ENCODE measurements at regions not wholly inside any gene's neighbourhood (a gene's known extent, or its start where the extent isn't known, plus 50 kb on each side); places are given as distances from the start of the nearest gene placed in this dataset.
"Not testable (repeated sequence)": the region's sequence is repeated elsewhere in the genome, so short reads cannot be mapped to it uniquely, and the experiment has no call there.

DNA sequence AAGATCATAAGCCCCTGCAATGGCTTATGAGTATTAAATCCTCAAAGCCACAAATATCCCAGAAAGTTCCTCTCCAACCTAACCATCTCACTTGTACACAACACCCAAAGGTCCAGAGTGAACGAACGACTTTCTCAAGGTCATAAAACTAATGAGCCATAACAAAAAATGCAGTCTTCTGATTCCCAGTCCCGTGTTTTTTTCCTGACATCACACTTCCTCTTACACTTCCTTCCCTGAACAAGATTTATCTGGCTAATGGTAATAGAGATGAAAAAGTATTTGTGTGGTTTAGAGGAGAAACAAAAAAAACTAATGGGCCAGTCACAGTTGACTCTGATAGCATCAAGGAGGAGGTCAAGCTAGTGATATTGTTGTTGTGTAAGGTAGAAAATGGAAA is 99.5 kb upstream of the KLHL13 start:
- DNase-seq, result no peak

DNA sequence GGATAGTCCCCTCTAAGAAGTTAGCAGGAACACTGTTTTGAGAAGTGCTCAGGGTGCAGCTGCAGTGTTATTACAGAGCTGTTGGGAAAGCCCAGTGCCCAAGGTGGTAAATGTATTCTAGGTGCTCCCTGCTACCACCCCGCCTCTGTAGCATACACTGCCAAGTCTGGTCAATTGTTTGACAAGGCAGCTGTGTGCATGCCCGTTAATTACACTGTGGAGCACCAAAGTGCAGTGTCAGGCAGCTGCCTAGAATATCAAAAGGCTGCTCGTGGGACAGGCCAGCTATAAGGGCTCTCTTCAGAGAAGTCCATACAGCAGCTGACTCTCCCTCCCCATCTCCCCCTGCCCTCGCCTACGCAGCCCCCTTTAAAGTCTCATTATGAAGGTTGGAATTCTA is 99.9 kb upstream of the KLHL13 start:
- DNase-seq, result peak in 1 of 2 experiments; percentile 33

DNA sequence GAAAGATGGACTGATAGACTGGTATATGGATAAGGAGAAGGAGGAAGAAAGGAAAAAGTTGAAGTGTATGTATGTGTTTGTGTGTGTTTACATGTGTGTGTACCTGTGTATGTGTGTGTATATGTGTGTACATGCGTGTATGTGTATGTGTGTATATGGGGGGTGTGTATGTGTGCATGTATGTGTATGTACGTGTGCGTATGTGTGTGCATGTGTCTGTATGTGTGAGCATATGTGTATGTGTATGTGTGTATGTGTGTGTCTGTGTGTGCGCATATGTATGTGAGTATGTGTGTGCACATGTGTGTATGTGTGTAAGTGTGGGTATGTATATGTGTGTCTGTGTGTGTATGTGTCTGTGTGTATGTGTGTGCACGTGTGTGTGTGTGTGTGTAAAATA is 101.5 kb upstream of the KLHL13 start:
- no peak for DNase-seq

DNA sequence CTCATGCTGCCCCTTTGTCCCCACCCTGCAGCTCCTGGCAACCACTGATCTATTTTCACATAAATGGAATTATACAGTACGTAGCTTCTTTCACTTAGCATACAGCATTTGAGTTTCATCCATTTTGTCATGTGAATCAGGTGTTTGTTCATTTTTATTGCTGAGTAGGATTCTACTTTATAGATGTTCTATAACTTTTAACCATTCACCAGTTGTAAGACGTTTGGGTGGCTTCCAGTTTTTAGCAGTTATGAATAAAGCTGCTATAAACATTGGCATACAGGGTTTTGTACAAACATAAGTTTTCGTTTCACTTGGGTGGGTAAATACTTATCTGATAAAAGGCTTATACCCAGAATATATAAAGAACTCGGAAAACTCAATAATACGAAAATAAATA is 102.3 kb upstream of the KLHL13 start:
- DNase-seq, result no peak

DNA sequence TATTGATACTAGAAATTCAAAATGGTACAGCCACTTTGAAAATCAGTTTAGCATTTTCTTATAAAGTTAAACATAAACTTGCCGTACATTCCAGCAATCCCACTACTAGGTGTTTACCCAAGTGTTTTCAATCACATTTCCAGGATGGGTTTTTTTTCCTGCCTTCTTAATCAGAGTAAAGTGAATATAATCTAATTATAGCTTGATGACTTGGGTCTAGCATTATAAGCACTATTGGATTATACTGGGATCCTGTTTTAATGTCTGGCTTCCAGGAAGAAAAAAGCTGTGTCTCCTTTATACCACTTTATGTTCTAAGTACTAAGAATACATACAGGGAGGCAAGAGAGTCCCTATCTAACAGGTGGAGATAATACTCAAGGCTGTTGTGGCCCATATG is 103.3 kb upstream of the KLHL13 start:
- no peak for DNase-seq

DNA sequence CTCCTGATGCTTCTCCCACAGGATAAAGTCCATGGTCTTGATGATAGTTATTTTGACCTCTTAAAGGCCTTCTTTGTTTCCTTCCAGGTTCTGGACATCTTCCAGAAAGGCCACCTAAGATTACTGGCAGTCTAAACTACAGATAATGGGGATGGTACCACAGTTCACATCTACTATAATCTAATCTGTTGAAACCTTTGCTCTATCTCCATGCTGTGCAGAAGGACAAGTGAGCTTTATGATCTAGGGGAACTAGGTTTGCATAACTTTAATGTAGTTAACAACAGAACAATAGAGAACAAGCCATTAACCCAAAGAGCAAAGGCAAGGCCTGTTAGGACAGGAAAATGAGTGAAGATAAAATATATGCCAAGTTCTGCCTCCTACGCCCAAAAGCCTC is 103.9 kb upstream of the KLHL13 start:
- DNase-seq, result no peak

DNA sequence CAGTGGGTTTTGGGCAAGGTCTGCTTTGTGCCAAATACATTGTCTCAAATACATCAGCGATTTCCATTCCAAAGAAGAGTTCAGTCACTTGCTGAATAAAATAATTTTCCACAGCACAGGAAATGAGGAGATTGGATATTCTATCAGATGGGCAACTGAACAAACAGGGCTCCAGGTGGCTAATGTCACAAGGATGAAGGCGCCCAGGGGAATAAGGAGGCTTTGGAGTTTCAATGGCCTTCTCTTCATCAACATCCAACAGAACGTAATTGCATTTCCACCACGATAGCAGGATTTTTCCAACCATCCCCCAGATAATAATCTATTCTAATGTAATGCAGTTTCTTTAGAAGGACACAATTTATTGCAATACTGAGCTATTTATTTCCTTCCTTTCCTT is 104.7 kb upstream of the KLHL13 start:
- DNase-seq, result no peak

DNA sequence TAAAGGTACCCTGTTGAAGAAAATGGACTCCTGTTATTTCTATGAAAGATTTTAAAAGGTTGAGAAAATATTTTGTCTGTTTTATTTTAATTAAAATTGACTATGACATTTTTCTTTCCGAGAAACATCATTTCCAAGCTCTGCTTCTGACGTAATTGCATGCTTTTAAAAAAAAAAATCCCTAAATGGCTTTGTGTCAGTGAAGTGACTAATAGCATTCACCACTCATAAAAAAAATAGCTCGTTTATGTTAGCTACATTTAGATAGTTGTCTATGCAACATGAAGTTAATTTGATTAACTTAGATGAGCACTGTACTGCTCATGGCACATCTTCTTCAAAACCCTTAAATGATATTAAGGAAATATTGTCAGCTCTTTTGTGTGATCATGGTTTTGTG is 105.1 kb upstream of the KLHL13 start:
- no peak for DNase-seq

DNA sequence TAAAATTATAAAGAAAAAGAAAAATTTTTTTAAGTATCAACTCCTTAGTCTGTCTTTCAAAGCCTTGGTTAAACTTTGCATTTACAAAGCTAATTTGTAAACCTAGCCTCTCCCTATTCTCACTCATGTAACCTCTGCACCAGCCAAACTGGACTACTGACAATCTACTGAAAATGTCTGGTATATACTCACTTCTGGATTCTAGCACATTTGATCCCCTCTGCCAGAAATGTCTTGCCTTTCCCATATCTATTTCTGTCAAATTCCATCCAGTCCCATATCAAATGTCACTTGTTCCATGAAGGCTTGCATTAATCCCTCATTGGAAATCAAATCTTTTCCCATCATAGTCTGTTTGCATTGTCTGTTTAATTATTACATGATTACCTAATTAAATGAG is 105.8 kb upstream of the KLHL13 start:
- no peak for DNase-seq

DNA sequence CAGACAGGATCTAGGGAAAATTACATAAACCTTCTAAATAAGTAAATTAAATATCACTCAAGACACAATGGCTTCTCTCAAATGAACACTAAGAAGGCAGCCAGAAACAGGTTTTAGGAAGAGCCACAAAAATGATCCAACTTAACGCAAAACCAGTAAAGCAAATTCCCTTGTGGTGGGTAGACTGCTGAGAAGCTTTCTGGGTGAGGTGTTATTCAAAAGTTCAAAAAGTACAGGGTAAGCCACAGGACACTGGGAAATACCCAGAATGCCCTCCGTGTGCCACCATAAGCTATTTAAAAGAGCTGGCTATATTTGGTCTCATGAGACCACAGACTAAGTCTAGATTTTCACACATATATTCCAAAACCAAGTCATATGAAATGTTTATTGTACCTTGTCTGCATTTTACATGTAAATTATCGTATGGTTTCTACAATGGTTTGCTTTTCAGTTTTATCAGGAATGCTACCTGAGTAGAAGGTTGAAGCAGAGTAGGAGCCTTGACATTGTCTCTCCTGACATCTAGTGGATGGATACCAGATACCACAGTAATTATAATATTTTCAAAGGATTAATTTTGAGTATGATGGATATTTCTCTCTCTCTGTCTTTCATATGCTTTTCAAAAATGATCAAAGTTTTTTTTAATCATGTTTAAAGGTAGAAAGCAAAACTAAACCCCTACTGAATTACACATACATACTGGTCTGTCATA is 109.3 kb upstream of the KLHL13 start:
- DNase-seq, result peak in 1 of 2 experiments; percentile 47

DNA sequence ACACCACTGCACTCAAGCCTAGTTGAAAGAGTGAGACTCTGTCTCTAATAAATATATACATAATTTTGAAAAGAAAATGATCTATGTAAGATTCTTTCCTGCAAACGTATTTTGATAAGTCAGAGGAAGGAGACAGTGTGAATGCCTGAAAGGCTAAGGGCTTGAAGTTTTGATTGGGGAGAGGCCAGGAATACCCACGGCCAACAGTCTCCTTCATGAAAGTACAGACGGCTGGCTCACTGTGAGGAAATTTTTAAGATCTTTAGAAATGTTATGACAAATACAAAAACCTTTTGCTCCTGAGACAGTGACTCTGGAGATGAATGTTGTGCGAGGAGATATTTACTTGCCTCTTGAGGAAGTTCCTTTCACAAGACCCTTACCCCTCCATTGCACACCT is 111.4 kb upstream of the KLHL13 start:
- DNase-seq, result no peak

DNA sequence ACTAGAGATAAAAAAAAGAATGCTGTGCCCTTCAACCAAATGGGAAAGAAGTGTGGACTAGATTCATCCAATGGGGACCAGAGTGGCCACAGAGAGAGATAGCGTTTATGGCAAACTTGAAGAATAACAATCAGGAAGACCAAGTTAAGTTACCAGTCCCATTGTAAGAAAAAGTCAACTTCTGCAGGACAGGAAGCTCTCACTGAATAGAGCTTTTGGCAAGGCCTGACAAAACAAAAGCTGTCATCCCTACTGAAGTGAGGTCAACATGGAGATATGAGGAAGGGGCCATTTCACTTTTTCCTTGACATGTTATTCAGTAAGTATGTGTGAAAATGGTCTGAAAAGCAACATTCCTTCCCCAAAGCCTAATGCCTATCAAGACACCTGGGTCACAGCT is 111.8 kb upstream of the KLHL13 start:
- DNase-seq, result no peak

DNA sequence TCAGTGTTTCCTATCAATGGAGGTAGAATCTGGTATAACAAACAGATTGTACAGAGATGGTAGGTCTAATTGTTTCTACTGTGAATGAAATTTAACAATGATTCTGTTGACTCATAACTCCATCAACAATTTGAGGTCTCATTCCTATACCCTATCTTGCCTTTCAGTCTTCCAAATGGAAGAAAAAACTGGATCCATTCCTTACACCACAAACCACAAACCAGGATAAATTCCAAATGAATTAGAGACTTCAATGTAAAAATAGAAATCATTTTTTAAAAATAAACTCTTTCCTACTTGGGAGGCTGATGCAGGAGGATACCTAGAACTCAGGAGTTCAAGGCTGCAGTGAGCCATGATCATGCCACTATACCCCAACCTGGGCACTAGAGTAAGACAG is 114.4 kb upstream of the WDR44 start:
- no peak for DNase-seq

DNA sequence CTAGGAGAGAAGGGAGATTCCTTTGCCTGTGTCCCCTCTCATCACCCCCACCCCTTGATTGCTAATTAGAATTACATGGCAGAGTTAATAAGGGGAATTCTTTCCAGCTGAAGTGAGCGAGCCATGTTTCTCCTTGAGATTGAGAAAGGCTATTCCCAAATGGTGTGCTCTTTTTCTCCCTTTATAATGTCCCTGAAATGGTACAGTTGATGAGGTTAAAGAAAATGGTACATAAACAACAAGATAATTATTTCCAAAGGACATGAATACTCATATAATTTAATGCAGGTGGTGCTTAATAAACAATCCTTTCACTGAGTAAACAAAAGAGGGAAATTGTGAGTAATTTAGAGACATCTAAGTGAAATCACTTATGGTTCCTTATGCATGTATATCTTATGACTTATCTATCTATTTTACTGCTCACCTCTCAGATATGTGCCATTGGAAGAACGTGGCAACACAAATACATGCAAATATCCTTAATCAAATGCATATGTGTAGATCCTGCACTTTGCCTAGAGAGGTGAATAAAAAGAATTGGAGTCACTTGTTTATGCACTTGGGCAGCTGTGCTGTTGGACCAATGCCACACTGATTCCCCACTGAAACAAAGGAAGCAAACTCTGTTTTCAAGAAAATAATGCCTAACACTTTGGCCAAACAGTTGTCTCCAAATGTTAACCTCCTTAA is 106.6 kb upstream of the WDR44 start:
- DNase-seq, result peak in 1 of 2 experiments; percentile 34

DNA sequence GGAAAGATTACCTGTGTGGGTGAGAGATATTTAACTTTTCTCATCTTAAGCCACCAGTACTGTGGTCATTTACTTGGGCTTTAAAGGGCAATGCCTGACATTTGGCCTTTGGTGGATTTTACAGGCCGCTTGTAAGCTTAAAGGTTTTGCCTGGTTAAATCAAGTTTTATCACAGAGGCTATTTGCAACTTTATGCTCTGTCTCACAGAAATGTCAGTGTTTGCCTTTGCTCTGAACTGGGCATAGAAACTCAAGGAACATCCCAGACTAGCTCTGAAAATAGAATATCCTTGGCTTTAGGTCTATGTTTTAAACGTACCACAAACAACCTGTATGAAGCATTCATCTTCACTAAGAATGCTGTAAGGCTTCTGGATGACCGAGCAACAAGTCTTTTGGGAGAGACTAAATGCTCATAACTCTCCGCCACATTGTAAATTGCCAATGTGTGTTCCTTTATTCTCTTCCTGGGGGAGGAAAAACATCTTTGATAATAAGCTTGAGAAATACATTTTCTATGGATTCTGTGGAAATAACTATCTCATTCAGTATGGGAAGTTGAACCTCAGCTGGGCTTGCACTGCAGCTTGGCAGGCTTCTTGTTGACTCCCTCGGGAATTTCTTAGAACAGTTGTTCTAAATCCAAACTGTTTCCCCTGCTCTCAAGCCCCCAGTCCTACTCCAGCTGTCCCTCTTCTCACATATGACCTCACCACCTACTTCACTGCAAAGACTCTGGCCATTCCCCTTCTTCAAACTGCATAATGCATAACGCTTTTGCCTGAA is 105.8 kb upstream of the WDR44 start:
- peak; percentile 25 to 75 for DNase-seq

DNA sequence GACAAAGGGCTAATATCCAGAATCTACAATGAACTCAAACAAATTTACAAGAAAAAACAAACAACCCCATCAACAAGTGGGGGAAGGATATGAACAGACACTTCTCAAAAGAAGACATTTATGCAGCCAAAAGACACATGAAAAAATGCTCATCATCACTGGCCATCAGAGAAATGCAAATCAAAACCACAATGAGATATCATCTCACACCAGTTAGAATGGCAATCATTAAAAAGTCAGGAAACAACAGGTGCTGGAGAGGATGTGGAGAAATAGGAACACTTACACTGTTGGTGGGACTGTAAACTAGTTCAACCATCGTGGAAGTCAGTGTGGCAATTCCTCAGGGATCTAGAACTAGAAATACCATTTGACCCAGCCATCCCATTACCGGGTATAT is 98.9 kb upstream of the WDR44 start:
- not testable (repeated sequence) for DNase-seq

DNA sequence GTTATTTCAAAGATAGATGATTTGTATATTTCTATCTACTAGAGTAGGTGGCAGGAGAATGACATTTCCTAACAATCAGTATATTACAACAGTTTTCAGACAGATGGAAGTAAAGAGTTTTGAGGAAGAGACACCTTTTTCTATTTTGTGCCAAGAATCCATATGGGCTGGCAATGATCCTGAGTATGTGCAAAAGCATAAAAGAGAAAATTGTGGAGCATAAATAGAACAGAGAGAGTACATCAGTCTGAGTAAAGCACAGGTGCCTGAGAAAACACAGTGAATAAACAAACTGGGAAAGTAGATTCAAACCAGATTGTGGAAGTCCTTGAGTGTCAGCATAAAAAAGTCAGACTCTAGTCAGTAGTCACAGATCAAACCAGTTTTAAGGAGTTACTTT is 96.8 kb upstream of the WDR44 start:
- DNase-seq, result no peak

DNA sequence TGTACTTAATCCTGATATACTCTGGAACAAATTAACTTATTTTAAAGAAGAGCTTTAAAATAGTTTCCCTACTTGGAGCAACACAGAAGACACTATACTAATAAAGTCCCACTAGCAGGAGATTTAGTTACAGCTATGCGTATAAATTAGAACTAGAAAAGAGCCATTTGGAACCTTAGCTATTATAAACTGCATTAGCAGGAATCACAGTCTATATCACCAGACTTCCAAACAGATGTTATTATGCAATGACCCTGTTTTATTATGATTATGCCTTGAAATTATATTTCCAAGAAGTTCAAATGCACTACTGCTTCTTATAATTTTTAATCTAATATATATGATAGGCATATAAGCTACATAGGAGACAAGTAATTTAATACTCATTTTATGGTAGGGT is 95.5 kb upstream of the WDR44 start:
- no peak for DNase-seq

DNA sequence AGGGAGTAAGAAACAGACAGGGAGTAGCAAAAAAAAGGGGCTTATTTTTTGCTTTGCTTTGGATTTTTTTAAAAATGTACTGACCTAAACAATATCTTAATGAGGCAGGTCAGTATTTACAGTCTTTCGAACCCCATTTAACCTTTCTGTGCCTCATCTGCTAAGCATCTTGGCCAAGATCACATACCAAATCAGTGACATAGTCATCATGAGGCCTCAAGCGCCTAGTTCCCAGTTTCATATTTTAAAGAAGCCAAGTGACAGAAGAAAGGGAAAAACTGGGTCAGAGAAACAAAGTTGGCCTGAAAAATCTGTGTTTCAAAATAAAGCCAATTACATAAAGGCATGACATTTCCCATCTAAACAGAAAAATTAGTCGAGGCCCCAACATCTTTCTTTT is 94.6 kb upstream of the WDR44 start:
- DNase-seq, result no peak

DNA sequence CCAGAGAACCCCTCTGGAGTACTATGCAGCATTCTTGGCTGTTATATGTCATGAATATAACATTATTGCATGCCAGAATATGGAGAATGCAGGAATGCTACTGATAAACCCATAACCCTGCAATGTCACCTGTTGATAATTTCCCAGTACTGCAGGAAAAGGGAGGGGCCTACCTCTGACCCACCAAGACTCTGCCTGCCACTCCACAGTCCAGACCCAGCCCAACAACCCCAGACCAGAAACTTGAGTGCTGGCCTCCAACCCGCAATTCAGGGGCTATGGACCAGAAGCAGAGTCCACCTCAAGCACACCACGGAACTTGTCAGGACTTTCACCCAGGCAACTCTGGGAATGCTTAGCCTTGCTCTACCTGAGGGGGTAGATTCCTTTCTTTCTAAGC is 92.9 kb upstream of the WDR44 start:
- no peak for DNase-seq

DNA sequence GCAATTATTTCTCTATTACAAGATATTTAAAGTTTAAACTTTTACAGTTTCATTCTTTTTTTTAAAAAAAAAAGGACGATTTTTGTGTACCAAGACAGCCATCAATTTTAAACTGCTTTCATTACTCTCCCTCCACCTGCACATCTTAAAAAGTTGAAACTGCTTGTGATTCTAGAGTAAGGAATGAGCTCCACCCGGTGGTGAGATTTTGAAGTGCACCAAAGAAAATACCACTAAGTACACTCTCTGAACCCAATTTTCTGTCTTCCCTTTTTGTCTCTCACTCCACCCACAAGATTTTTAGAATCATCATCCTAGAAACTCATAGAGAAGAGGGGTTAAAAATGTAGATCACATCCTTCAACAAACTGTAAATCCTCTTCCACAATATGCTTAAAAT is 91.3 kb upstream of the WDR44 start:
- peak in 1 of 2 experiments; percentile 69 for DNase-seq

DNA sequence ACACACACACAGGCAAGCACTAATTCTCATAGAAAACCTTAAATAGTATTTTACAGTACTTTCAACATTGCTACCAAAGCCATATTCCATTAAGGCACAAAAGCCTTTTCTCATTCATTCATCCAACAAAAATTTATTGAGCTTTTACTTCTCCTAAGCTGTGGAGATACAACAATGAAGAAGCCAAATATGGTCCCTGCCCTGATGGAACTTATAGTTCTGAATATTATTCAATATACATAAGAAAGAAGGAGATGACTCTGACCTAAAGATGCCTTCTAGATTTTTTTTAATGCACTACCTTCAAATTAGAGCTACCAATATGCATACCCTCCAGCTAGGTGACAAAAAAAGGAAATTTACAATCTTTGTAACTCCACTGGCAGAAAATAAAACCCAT is 90.0 kb upstream of the WDR44 start:
- DNase-seq, result no peak

DNA sequence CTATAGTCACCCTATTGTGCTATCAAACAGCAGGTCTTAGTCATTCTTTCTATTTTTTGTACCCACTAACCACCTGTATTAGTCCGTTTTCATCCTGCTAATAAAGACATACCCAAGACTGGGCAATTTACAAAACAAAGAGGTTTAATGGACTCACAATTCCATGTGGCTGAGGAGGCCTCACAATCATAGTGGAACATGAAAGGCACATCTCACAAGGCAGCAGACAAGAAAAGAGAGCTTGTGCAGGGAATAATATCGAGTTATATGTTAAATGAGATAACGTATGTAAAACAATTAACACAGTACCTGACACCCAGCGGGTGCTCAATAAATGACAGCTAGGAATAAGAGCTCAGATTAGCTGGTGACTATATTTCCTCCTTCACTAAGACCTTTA is 88.1 kb upstream of the WDR44 start:
- DNase-seq, result no peak

DNA sequence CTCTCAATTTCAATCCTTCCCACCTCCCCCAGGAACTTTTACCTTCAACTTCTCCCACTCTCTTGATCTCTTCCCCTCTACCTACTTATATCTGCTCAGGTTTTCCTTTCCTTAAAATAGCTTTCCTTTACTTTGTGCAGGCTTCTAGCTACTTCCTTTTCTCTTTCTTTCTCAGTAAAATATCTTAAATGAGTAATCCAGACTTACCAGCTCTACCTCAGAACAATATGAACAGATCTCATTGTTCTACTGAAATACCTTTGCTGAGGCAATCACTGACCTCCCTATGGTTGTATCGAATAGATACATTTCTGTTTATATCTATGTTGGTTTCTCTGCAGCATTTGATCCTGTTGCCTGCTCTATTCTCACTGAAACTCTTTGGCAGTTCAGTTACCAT is 86.7 kb upstream of the WDR44 start:
- no peak for DNase-seq
